Ishikawa (cell line): ENCODE measurements at regions not wholly inside any gene's neighbourhood (a gene's known extent, or its start where the extent isn't known, plus 50 kb on each side); places are given as distances from the start of the nearest gene placed in this dataset.

ENCODE experiments used
- TAF1 ChIP-seq: IDR thresholded peaks from 2 replicates; pipeline ENCODE4 v1.6.1; 2012; ENCODE audit warnings: low read depth, mild to moderate bottlenecking
- ZBTB7A ChIP-seq: IDR thresholded peaks from 2 replicates; pipeline ENCODE4 v1.6.1; 2012; ENCODE audit warnings: low read depth
- TF ChIP-seq, protein P1 (sequence below): IDR thresholded peaks from 2 replicates; pipeline ENCODE4 v1.6.1; 2012; ENCODE audit warnings: low read depth, mild to moderate bottlenecking

GRCh38 chr6:135655055-135655454 is 157.5 kb upstream of the AHI1 start:
- TF ChIP-seq ZBTB7A = no peak
- TF ChIP-seq, protein P1, sequence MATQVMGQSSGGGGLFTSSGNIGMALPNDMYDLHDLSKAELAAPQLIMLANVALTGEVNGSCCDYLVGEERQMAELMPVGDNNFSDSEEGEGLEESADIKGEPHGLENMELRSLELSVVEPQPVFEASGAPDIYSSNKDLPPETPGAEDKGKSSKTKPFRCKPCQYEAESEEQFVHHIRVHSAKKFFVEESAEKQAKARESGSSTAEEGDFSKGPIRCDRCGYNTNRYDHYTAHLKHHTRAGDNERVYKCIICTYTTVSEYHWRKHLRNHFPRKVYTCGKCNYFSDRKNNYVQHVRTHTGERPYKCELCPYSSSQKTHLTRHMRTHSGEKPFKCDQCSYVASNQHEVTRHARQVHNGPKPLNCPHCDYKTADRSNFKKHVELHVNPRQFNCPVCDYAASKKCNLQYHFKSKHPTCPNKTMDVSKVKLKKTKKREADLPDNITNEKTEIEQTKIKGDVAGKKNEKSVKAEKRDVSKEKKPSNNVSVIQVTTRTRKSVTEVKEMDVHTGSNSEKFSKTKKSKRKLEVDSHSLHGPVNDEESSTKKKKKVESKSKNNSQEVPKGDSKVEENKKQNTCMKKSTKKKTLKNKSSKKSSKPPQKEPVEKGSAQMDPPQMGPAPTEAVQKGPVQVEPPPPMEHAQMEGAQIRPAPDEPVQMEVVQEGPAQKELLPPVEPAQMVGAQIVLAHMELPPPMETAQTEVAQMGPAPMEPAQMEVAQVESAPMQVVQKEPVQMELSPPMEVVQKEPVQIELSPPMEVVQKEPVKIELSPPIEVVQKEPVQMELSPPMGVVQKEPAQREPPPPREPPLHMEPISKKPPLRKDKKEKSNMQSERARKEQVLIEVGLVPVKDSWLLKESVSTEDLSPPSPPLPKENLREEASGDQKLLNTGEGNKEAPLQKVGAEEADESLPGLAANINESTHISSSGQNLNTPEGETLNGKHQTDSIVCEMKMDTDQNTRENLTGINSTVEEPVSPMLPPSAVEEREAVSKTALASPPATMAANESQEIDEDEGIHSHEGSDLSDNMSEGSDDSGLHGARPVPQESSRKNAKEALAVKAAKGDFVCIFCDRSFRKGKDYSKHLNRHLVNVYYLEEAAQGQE = no peak
- TF ChIP-seq TAF1 = no peak
